Chondrocyte (in vitro differentiated cells): ENCODE measurements at regions not wholly inside any gene's neighbourhood (a gene's known extent, or its start where the extent isn't known, plus 50 kb on each side); places are given as distances from the start of the nearest gene placed in this dataset.

Source experiments
- DNase-seq: peaks from one replicate; pipeline ENCODE4 v3.0.0; 2021; ENCODE audit warnings: mixed read lengths, low spot score
- H3K27ac Mint-ChIP-seq: one replicate; pipeline ENCODE4 v1.8.0; 2021; ENCODE audit warnings: mild to moderate bottlenecking, moderate library complexity, mixed read lengths; ENCODE audit not compliant: unreplicated experiment
- H3K27me3 Mint-ChIP-seq: 2 replicates; pipeline ENCODE4 v1.8.0; 2021; ENCODE audit warnings: low read depth, mixed read lengths
- H3K36me3 Mint-ChIP-seq: 2 replicates; pipeline ENCODE4 v1.8.0; 2021; ENCODE audit warnings: low read depth, mixed read lengths
- H3K4me1 Mint-ChIP-seq: 2 replicates; pipeline ENCODE4 v1.8.0; 2021; ENCODE audit warnings: low read depth, mild to moderate bottlenecking, mixed read lengths
- H3K4me3 Mint-ChIP-seq: one replicate; pipeline ENCODE4 v1.8.0; 2021; ENCODE audit warnings: mild to moderate bottlenecking, moderate library complexity, mixed read lengths; ENCODE audit not compliant: unreplicated experiment
- H3K9me3 Mint-ChIP-seq: 2 replicates; pipeline ENCODE4 v1.8.0; 2021; ENCODE audit warnings: low read depth, mixed read lengths
- TF ChIP-seq, protein P1 (sequence below): fragments of 200-600 bp; sonication (generic); IDR thresholded peaks from 2 replicates; pipeline ENCODE4 v1.5.0; 2021; ENCODE audit warnings: antibody characterized with exemption, mild to moderate bottlenecking, moderate library complexity

DNA sequence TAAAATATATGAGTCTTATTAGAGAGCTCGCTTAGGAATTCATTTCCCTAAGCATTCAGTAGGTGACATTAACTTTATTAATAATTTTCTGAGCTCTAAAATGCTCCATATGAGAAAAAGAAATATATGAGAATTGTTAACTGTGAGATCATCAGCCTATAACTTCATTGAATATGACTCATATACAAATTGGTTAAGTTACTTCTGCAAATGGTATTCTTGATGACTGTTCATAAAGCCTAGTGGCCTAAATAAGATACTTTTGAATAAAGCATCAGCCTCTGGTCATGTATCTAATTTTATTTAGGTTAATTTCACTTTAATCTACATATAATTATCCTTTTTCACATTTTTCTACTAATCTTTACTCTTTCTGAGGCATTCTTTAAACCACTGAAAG, 710.2 kb upstream of the ACO1 start:
- DNase-seq: no peak
- TF ChIP-seq, protein P1, sequence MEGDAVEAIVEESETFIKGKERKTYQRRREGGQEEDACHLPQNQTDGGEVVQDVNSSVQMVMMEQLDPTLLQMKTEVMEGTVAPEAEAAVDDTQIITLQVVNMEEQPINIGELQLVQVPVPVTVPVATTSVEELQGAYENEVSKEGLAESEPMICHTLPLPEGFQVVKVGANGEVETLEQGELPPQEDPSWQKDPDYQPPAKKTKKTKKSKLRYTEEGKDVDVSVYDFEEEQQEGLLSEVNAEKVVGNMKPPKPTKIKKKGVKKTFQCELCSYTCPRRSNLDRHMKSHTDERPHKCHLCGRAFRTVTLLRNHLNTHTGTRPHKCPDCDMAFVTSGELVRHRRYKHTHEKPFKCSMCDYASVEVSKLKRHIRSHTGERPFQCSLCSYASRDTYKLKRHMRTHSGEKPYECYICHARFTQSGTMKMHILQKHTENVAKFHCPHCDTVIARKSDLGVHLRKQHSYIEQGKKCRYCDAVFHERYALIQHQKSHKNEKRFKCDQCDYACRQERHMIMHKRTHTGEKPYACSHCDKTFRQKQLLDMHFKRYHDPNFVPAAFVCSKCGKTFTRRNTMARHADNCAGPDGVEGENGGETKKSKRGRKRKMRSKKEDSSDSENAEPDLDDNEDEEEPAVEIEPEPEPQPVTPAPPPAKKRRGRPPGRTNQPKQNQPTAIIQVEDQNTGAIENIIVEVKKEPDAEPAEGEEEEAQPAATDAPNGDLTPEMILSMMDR: no peak
- Mint-ChIP-seq H3K9me3 (no peaks in the 10 kb centered on the region), H3K4me1 (no peaks in the 10 kb centered on the region), H3K27ac (no peak overlapping the region), H3K27me3 (peaks cover 16% of the 10 kb centered on the region), H3K4me3 (no peak overlapping the region), H3K36me3 (no peaks in the 10 kb centered on the region)

DNA sequence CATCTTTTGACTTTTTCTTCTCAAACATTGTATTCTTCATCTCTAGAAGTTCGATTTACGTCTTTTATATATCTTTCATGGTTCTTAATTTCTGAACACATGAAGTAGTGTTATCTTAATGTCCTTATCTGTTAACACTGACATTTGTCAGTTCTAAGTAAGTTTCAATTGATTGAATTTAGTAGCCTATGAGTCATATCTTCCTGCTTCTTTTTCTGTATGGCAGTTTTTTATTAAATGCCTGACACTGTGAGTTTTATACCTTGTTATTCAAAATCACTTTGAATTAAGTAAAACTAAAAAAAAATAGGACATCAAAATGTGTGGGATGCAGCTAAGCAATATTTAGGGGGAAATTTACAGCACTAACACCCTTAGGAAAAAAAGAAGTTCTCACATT, 707.0 kb upstream of the ACO1 start:
- Mint-ChIP-seq H3K36me3 (no peaks in the 10 kb centered on the region), H3K27me3 (peaks cover 18% of the 10 kb centered on the region), H3K4me1 (no peaks in the 10 kb centered on the region), H3K4me3 (no peak overlapping the region), H3K9me3 (no peaks in the 10 kb centered on the region), H3K27ac (no peak overlapping the region)
- TF ChIP-seq, protein P1: no peak
- no peak for DNase-seq

DNA sequence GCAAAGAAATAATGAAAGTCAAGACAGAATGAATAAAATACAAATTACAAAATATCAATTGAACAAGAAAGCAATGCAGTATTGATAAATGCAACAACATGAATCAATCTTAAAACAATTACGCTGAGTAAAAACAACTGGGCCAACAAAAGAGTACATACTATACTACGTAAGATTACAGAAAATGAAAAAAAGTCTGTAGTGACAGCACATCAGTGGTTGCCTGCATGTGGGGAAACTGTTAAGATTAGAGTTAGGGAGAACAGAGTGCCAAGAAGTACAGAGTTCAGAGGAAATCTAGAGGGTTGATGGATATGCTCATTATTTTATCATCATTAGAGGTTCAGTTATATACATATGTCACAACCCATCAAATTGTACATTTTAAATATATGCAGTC, 706.6 kb upstream of the ACO1 start:
- Mint-ChIP-seq H3K9me3 (no peaks in the 10 kb centered on the region), H3K4me3 (no peak overlapping the region), H3K27me3 (peaks cover 18% of the 10 kb centered on the region), H3K4me1 (no peaks in the 10 kb centered on the region), H3K27ac (no peak overlapping the region), H3K36me3 (no peaks in the 10 kb centered on the region)
- TF ChIP-seq, protein P1: no peak
- DNase-seq: no peak

DNA sequence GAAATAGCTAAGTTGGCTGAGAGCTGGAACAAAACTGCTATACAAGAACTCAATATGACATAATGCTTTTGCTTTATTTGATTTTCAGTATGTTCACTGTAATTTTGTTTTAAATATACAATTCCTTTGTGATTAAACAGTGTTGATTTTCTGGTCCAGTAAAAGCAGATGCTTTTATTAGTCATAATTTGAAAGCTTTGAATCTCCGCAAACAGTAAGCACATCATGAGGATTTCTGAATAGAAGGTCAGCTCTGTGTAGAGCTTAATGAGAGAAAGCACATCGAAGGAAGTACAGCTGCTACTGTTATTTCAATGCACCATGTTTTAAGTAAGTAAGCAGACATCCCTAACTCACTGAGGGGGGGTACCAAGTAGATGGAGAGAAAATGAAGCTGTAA, 701.3 kb upstream of the ACO1 start:
- no peak for DNase-seq
- no peak overlapping the region for H3K4me3 Mint-ChIP-seq
- TF ChIP-seq, protein P1: no peak
- peaks cover 4% of the 10 kb centered on the region for H3K4me1 Mint-ChIP-seq
- no peak overlapping the region for H3K27ac Mint-ChIP-seq
- H3K27me3 Mint-ChIP-seq: peaks cover 4% of the 10 kb centered on the region
- no peaks in the 10 kb centered on the region for H3K9me3 Mint-ChIP-seq
- H3K36me3 Mint-ChIP-seq: no peaks in the 10 kb centered on the region

DNA sequence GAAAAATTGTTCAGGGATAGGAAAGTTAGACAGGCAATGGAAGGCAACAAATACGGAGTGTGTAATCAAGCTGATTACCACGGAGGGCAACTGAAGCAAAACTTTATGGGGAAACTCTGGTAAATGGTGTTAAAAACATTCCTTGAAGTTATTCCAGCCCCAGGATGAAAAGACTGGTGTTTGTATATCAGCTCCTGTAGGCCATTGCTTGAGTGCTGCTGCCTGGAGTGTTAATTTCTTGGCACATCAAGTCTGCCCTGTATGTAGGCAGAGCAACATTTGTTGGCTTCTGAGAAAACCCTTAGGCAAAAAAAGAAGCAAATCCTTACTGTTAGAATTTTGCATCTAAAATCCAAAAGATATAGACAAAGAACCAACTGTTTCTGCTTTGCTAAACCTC, 686.5 kb upstream of the ACO1 start:
- TF ChIP-seq, protein P1: no peak
- no peak for DNase-seq
- Mint-ChIP-seq H3K4me3 (no peak overlapping the region), H3K4me1 (no peaks in the 10 kb centered on the region), H3K27ac (no peak overlapping the region), H3K36me3 (no peaks in the 10 kb centered on the region), H3K27me3 (peaks cover 3% of the 10 kb centered on the region), H3K9me3 (no peaks in the 10 kb centered on the region)
